ENCODE measurements at regions not wholly inside any gene's neighbourhood (a gene's known extent, or its start where the extent isn't known, plus 50 kb on each side); places are given as distances from the start of the nearest gene placed in this dataset.

DNA sequence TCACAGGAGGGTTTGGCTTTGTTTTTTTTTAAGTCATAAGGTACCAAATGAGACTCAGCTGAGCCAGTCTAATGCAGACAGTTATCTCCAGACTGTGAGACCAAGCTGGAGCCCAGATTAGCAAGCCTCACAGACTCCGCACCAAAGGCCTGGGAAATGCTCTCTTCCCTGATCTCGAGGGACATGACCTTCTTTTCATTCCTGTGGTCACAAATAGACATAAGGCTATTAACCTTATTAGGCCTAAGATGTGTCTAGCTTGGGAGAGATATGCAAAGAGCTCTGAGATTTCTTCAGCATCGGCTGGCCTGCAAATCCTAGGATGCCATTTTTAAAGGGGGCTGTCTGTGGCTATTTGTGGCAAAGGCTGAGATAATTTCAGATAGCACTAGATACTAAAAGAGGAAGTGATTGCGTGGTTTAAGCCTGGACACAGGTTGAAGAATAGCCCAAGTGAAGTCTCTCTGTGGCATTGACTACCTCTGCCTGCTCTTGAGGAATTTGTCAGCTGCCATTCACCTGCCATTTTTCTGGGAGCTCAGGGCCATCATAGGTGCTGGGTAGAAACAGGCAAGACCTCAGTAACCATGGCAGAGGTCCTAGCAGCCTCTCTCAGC is 301.3 kb downstream of the SIPA1L2 start:
- H3K4me3 ChIP-seq (ENCODE audit: low read length) = no peak overlapping the region
- ChIA-PET CTCF (no interaction called here), POLR2A (no interaction called here)
- H3K9me3 ChIP-seq (ENCODE audit: control insufficient read depth in 1 of 2, insufficient read depth in 1 of 2, low read length in 2 of 2) = peaks cover 0 to 11% of the 10 kb centered on the region in 2 experiments
- peaks cover 0 to 6% of the 10 kb centered on the region in 2 experiments for H3K27me3 ChIP-seq (ENCODE audit: control insufficient read depth in 1 of 2, insufficient read depth in 2 of 2, low read length in 2 of 2)
- Mint-ChIP-seq H3K36me3 (ENCODE audit: low read depth) (no peaks in the 10 kb centered on the region), H3K4me3 (no peak overlapping the region), H3K27ac (no peak overlapping the region), H3K4me1 (ENCODE audit: low read depth) (no peaks in the 10 kb centered on the region), H3K27me3 (peaks cover 9% of the 10 kb centered on the region), H3K9me3 (no peaks in the 10 kb centered on the region)
- TF ChIP-seq, protein P1, sequence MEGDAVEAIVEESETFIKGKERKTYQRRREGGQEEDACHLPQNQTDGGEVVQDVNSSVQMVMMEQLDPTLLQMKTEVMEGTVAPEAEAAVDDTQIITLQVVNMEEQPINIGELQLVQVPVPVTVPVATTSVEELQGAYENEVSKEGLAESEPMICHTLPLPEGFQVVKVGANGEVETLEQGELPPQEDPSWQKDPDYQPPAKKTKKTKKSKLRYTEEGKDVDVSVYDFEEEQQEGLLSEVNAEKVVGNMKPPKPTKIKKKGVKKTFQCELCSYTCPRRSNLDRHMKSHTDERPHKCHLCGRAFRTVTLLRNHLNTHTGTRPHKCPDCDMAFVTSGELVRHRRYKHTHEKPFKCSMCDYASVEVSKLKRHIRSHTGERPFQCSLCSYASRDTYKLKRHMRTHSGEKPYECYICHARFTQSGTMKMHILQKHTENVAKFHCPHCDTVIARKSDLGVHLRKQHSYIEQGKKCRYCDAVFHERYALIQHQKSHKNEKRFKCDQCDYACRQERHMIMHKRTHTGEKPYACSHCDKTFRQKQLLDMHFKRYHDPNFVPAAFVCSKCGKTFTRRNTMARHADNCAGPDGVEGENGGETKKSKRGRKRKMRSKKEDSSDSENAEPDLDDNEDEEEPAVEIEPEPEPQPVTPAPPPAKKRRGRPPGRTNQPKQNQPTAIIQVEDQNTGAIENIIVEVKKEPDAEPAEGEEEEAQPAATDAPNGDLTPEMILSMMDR (IDR thresholded peaks at IDR 0.05) = no peak
- intact Hi-C loops (cut with DNase I, micrococcal nuclease) = no loop called here
- no peaks in the 10 kb centered on the region for H3K36me3 ChIP-seq (ENCODE audit: insufficient read depth, low read length)
- no peak overlapping the region for H3K27ac ChIP-seq (ENCODE audit: low read depth in 1 of 2, low read length in 2 of 2)
- DNase-seq = no peak
- no peak for ATAC-seq (ENCODE audit: poor library complexity)
- no peaks in the 10 kb centered on the region for H3K4me1 ChIP-seq (ENCODE audit: insufficient read depth, low read length)

DNA sequence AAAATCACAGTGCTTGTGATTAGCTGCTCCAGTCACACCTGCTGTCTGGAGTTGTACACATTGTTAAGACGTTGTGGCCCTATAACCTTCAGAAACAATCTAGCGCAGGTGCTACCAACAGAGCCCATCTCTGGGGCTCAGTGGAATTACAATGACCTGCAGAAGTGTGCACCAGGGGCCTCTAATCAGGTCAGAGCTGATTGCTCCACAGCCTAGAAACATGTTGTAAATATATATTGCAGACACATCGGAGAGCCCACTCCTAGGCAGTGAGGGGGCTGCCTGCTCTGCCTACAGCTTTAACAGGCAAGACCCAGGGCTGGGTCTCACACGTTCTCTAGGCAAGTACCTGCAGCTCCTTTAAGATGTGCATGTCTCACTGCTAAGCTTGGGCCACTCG is 302.0 kb downstream of the SIPA1L2 start:
- Mint-ChIP-seq H3K27me3 (peaks cover 7% of the 10 kb centered on the region), H3K4me3 (no peak overlapping the region), H3K4me1 (ENCODE audit: low read depth) (no peaks in the 10 kb centered on the region), H3K27ac (no peak overlapping the region), H3K36me3 (ENCODE audit: low read depth) (no peaks in the 10 kb centered on the region), H3K9me3 (no peaks in the 10 kb centered on the region)
- Histone ChIP-seq H3K27ac (ENCODE audit: low read depth in 1 of 2, low read length in 2 of 2) (no peak overlapping the region), H3K4me3 (ENCODE audit: low read length) (no peak overlapping the region), H3K9me3 (ENCODE audit: control insufficient read depth in 1 of 2, insufficient read depth in 1 of 2, low read length in 2 of 2) (peaks cover 0 to 7% of the 10 kb centered on the region in 2 experiments), H3K27me3 (ENCODE audit: control insufficient read depth in 1 of 2, insufficient read depth in 2 of 2, low read length in 2 of 2) (no peaks in the 10 kb centered on the region), H3K36me3 (ENCODE audit: insufficient read depth, low read length) (no peaks in the 10 kb centered on the region), H3K4me1 (ENCODE audit: insufficient read depth, low read length) (no peaks in the 10 kb centered on the region)
- TF ChIP-seq, protein P1 (IDR thresholded peaks at IDR 0.05) = no peak
- ChIA-PET CTCF (no interaction called here), POLR2A (no interaction called here)
- no peak for ATAC-seq (ENCODE audit: poor library complexity)
- no peak for DNase-seq
- intact Hi-C loops (cut with DNase I, micrococcal nuclease) = no loop called here

DNA sequence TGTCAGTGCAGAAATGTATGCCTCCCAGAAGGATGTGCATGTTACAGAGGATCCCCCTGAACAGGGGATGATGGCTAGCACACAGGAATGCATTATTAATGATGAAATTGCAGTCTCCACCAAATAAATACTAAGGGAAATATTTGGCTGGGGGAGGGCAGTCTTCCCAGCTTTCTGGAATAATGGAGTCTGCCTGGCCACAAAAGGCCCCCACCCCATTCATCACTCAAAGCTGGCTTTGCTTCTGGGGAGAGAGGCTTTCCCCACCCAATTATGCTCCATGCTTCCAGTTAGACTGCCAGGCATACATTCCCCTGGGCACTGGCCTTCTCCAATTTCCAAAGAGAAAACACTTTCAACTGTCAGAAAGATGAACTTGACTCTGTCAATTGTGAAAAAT is 302.7 kb downstream of the SIPA1L2 start:
- ChIA-PET POLR2A (no interaction called here), CTCF (no interaction called here)
- Histone ChIP-seq H3K4me3 (ENCODE audit: low read length) (no peak overlapping the region), H3K9me3 (ENCODE audit: control insufficient read depth in 1 of 2, insufficient read depth in 1 of 2, low read length in 2 of 2) (peaks cover 0 to 7% of the 10 kb centered on the region in 2 experiments), H3K27ac (ENCODE audit: low read depth in 1 of 2, low read length in 2 of 2) (no peak overlapping the region), H3K4me1 (ENCODE audit: insufficient read depth, low read length) (no peaks in the 10 kb centered on the region), H3K27me3 (ENCODE audit: control insufficient read depth in 1 of 2, insufficient read depth in 2 of 2, low read length in 2 of 2) (no peaks in the 10 kb centered on the region), H3K36me3 (ENCODE audit: insufficient read depth, low read length) (no peaks in the 10 kb centered on the region)
- H3K36me3 Mint-ChIP-seq (ENCODE audit: low read depth) = no peaks in the 10 kb centered on the region
- intact Hi-C loops (cut with DNase I, micrococcal nuclease) = no loop called here
- H3K4me1 Mint-ChIP-seq (ENCODE audit: low read depth) = no peaks in the 10 kb centered on the region
- no peak overlapping the region for H3K4me3 Mint-ChIP-seq
- H3K9me3 Mint-ChIP-seq = no peaks in the 10 kb centered on the region
- TF ChIP-seq, protein P1 (IDR thresholded peaks at IDR 0.05) = no peak
- H3K27me3 Mint-ChIP-seq = peaks cover 7% of the 10 kb centered on the region
- DNase-seq (no peak), ATAC-seq (ENCODE audit: poor library complexity) (no peak)
- no peak overlapping the region for H3K27ac Mint-ChIP-seq
